ENCODE measurements at regions not wholly inside any gene's neighbourhood (a gene's known extent, or its start where the extent isn't known, plus 50 kb on each side); places are given as distances from the start of the nearest gene placed in this dataset.

GRCh38 chr6:166244353-166245045 lies 63.7 kb downstream of the PRR18 start:
- TF ChIP-seq POLR2A (IDR thresholded peaks at IDR 0.05) (no peak), CTCF (IDR thresholded peaks at IDR 0.05) (no peak), POLR2AphosphoS5 (IDR thresholded peaks at IDR 0.05) (no peak)

All from sigmoid colon (tissue), 4 donors.